HepG2 (cell line): ENCODE measurements at regions not wholly inside any gene's neighbourhood (a gene's known extent, or its start where the extent isn't known, plus 50 kb on each side); places are given as distances from the start of the nearest gene placed in this dataset.

ENCODE experiments used
- GLMP ChIP-seq: sonication (generic); formaldehyde crosslinking; IDR thresholded peaks from 2 replicates; pipeline ENCODE4 v1.9.0; 2021; ENCODE audit warnings: missing genetic modification reagents, mild to moderate bottlenecking, borderline replicate concordance
- KLF11 ChIP-seq: IDR thresholded peaks from 2 replicates; pipeline ENCODE4 v1.6.1; 2016; ENCODE audit warnings: missing compliant biosample characterization
- MYNN ChIP-seq: sonication (generic); formaldehyde crosslinking; IDR thresholded peaks from 2 replicates; pipeline ENCODE4 v1.4.0; 2020; ENCODE audit warnings: mild to moderate bottlenecking, low read depth, missing genetic modification reagents
- PHF20 ChIP-seq: sonication (generic); formaldehyde crosslinking; IDR thresholded peaks from 2 replicates; pipeline ENCODE4 v1.5.0; 2020; ENCODE audit warnings: mild to moderate bottlenecking, missing genetic modification reagents
- RFXANK ChIP-seq: IDR thresholded peaks from 2 replicates; pipeline ENCODE4 v1.6.1; 2016
- SMARCE1 ChIP-seq: fragments of 450-650 bp; IDR thresholded peaks from 2 replicates; pipeline ENCODE4 v1.6.1; 2017; ENCODE audit warnings: borderline replicate concordance
- TAF15 ChIP-seq: fragments of 200-400 bp; formaldehyde crosslinking; IDR thresholded peaks from one replicate; pipeline ENCODE4 v1.6.1; 2018; ENCODE audit warnings: mild to moderate bottlenecking, low read depth, low read length; ENCODE audit not compliant: poor library complexity, severe bottlenecking
- ZBTB10 ChIP-seq: sonication (generic); formaldehyde crosslinking; IDR thresholded peaks from 2 replicates; pipeline ENCODE4 v1.4.0; 2020; ENCODE audit warnings: missing genetic modification reagents, borderline replicate concordance
- ZNF263 ChIP-seq: sonication (generic); formaldehyde crosslinking; IDR thresholded peaks from 2 replicates; pipeline ENCODE4 v1.4.0; 2020; ENCODE audit warnings: missing genetic modification reagents
- ZNF33B ChIP-seq: sonication (generic); formaldehyde crosslinking; IDR thresholded peaks from 2 replicates; pipeline ENCODE4 v1.5.1; 2020; ENCODE audit warnings: mild to moderate bottlenecking, missing genetic modification reagents
- ZNF775 ChIP-seq: sonication (generic); formaldehyde crosslinking; IDR thresholded peaks from 2 replicates; pipeline ENCODE4 v1.4.0; 2020; ENCODE audit warnings: missing genetic modification reagents, mild to moderate bottlenecking, moderate library complexity, borderline replicate concordance
- ZUFSP ChIP-seq: sonication (generic); formaldehyde crosslinking; IDR thresholded peaks from 2 replicates; pipeline ENCODE4 v1.9.0; 2021; ENCODE audit warnings: missing genetic modification reagents, mild to moderate bottlenecking, borderline replicate concordance

GRCh38 chr2:161017780-161018470 is 142.3 kb upstream of the TANK start (continued):
- TF ChIP-seq ZUFSP (CRISPR knock-in tag) (no peak), PHF20 (CRISPR knock-in tag) (no peak), ZNF33B (CRISPR knock-in tag) (no peak), SMARCE1 (no peak), GLMP (no peak), TAF15 (no peak), ZNF775 (CRISPR knock-in tag) (no peak), ZNF263 (CRISPR knock-in tag) (no peak), RFXANK (CRISPR knock-in tag) (no peak), KLF11 (CRISPR knock-in tag) (no peak), MYNN (CRISPR knock-in tag) (no peak), ZBTB10 (CRISPR knock-in tag) (no peak)
